ENCODE measurements at regions not wholly inside any gene's neighbourhood (a gene's known extent, or its start where the extent isn't known, plus 50 kb on each side); places are given as distances from the start of the nearest gene placed in this dataset.

- DNase-seq = no peak
Measured at GRCh38 chr1:55333461-55333860, 118.3 kb upstream of the USP24 start.

- DNase-seq = no peak
Measured at GRCh38 chr1:55331351-55331750, 116.2 kb upstream of the USP24 start.

DNA sequence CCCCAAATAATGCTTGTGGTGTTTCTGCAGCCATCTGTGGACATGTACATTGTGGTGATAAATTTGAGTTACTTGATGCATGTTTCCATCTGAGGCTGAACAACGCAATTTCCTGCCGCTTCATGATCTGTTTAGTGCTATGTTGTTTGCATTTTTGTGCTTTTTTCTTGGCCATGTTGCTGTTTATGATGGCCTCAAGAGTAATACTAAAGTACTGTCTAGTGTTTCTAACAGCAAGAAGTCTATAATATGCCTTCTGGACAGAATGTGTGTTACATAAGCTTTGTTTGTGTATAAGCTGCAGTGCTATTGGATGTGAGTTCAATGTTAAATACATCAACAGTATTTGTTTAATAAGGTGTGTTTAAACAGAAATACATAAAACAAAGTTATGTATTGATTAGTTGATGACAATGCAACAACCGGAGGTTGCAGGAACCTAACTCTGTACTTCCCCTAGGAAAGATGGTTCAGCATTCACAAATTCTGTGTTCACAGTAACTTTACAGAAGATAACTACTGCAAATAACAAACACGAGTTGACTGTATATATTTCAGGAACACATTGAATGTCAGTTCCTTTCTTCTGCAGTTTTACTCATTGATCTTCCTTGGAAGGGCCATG, 114.8 kb upstream of the USP24 start:
- no peak for DNase-seq

GRCh38 chr1:55329091-55329490, 113.9 kb upstream of the USP24 start:
- no peak for DNase-seq

GRCh38 chr1:55326496-55327243, 111.5 kb upstream of the USP24 start:
- no peak for DNase-seq

DNA sequence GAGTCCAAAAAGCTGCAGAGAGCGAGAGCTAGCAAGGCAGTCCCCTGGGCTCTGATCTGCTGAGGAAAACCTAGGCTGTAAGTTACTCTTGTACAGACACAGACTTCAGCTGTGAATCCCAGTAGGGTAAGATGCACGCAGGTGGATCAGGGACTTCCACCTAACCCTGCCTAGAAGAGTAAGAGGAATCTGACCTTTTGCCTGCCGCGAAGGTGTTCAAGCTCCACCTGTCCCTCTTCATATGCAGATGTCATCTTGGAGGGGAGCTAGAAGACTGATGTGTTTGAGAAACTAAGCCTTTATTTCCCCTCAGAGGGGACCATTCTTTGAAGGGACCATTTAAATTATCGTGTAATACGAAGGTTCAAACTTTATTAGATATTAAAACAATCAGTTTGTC, 108.6 kb upstream of the USP24 start:
- DNase-seq = no peak

- no peak for DNase-seq
Measured at GRCh38 chr1:55322842-55323241, 107.7 kb upstream of the USP24 start.

DNA sequence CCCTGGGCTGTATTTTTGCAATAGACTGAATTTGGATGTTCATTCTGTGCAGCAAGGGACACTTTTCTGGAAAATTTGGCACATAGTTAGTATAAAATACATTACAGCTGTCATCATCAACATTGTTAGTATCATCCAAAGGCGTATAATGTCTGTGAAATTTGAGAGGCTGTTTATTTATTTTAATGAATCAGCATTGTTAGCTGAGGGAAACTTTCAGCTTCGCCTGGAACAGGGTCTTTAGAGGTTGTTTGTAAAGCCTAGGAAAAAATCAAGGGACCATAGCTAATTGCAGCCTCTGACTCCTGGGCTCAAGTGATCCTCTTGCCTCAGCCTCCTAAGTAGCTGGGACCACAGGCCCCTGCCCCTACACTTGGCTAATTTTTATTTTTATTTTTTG, 106.8 kb upstream of the USP24 start:
- peak; percentile 44 for DNase-seq

- DNase-seq = no peak
Measured at GRCh38 chr1:55320891-55321290, 105.7 kb upstream of the USP24 start.

GRCh38 chr1:55318116-55318817, 103.1 kb upstream of the USP24 start:
- DNase-seq = peak; percentile 78

- no peak for DNase-seq
Measured at GRCh38 chr1:55317673-55318072, 102.5 kb upstream of the USP24 start.

- no peak for DNase-seq
Measured at GRCh38 chr1:55316947-55317662, 101.9 kb upstream of the USP24 start.

- DNase-seq = no peak
Measured at GRCh38 chr1:55316502-55316901, 101.3 kb upstream of the USP24 start.

DNA sequence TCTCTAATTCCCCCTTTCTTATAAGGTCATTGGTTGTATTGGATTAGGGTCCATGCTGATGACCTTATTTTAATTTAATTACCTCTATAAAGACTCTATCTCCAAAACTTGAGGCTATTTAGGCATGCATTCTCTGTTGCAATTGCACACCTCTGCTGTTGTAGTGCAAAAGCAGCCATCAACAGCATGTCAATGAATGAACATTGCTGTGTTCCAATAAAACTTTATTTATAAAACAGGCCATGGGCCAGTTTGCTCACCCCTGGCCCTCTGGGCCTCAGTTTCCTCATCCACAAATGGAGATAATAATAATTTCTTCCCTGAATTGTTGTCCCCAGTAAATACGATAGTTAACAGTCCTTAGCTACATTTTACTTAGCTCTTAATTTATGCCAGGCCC, 100.4 kb upstream of the USP24 start:
- DNase-seq = no peak

DNA sequence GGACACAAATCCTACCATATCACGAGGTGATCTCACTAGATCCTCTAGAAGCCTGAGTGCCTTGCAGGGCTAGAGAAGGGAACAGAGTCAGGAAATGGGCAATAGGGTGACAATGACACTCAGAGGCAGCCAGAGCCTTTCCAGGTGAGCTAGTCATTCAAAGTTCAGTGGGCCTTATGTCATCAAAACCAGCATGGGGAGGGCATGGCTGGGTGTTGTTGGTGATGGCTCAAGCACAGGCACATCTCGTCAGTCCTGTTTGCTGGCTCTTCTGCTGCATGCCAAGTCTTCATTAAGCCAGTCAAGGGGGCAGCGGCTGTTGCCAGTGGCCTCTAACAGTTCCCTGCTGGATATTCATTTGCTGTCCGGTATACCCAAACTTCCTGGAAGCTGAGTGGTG, 99.6 kb upstream of the USP24 start:
- DNase-seq = peak; percentile 77

- no peak for DNase-seq
Measured at GRCh38 chr1:55313903-55314302, 98.7 kb upstream of the USP24 start.

DNA sequence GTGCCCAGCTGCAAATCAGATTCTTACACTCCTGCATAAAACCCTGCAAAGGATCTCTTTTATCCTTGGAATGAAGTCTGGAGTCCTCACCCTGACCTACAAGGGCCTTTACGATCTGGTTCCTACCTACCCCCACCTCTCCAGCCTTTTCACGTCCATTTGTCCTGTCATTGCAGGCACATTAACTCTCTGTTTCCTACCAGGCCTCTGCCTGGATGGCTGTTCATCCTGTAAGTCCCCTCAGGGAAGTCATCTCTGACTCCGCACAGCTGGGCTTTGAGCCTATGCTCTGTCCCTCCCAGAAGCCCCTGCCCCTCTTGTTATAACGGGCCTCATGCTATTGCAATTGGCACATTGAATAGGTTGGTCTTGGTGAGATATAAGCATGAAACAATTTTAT, 96.8 kb upstream of the USP24 start:
- DNase-seq = no peak

DNA sequence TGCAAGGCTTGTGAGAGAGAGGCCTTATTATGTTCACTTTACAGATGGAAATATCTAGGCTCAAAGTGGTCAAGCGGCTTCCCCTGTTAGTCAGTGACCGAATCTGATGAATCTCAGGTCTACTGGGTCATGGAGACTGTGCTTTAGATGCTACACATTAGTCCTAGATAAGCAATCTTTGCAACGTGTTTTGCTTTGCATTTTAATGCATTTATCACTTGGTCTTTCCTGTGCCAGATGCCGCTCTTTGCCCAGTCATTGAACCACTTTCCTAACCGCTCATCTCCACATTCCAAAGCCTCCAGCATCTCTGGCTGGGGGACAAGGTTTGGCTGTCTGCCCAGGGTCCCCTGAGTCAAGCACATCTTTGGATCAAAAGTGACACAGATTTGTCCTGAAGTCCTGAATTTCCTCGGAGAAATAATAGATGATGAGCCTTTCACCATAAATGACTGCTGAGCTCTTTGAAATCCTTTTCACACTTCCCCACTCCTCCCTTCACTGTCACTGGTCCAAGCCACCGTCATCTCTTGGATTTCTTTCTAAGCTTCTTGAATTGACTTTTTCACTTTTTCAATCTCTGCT, 96.0 kb upstream of the USP24 start:
- DNase-seq = no peak

DNA sequence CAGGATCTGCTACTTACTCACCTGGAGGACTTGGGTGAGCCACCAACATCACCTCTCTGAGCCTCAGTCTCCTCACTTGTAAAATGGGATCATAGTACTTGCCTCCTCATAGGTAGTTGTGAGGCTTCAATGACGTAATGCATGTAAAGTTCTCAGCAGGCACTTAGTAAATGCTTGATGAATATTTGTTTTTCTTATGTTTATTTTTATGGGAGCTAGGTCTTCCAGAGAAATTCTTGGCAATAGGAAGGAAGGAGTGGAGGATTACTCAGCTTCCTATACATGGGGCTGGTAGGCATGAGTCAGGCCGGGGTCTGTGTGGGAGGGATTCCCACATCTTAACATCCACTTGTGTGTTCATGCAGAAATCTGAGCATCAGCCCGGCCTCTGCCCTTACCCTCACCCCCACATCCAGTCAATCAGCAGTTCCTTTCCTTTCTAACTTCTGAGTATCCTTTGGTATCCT, 95.4 kb upstream of the USP24 start:
- DNase-seq = no peak

- DNase-seq = no peak
Measured at GRCh38 chr1:55309786-55310504, 94.8 kb upstream of the USP24 start.

- no peak for DNase-seq
Measured at GRCh38 chr1:55309053-55309452, 93.9 kb upstream of the USP24 start.

DNA sequence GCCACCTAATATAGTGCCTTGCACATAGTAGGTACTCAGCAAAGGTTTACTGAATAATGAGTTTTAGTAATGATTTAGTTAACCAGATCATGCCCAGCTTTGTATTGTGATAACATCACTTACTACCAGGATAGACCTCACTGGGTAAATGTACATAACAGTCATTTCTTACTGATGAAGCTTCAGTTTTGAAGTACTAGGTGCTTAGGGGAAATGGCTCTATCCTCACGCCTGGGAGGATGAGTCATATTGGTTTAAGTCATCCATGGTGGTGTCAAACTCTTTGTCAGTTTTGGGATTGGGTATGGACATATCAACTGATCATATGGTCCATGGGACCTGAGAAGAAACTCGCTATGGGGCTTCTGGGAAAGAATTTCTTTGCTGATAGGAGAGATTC, 90.6 kb upstream of the USP24 start:
- DNase-seq = no peak
